Inflammatory macrophage (primary cell): ENCODE measurements at regions not wholly inside any gene's neighbourhood (a gene's known extent, or its start where the extent isn't known, plus 50 kb on each side); places are given as distances from the start of the nearest gene placed in this dataset.

ENCODE experiments used
- DNase-seq, 2 donors: peaks; one replicate each; pipeline ENCODE4 v3.0.0-alpha.2; 2020 to 2022

DNA sequence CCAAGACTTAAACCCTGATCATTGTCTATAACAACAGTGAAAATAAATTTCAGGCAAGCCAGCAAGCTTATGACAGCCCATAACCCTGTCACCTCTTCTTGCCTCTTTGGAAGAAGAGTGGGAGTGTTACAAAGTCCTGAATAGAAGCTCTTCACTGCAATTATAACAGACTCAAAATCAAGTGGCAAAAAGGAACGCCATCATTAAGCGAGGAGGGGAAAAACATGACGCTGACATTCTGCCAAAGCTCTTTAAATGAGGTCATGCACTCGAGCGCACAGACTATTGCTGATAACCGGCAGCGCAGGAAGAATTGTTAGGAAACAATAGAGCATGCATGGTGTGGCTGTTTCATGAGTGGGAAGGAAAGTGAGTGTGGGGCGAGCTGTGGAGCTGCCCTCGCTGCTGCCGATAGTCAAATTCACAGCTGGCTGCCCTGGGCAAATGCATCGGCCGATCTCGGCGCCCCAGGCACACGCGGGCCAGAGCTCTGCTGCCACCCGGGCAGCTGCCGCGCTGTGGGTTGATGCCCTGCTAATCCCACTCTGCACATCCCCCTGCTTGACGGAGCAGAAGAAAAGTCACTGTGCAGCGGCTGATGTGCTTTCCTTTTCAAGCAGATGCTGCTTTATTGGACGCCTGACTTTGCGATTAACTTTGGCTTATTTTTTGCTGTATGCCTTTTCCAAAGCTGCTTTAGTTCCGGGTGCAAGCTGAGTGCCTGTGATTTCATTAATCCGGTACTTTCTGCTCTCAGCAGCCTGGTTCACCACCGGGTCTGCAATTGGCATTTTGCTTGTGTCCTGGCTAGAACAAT lies 102.4 kb upstream of the ST6GALNAC5 start:
- DNase-seq, result no peak

DNA sequence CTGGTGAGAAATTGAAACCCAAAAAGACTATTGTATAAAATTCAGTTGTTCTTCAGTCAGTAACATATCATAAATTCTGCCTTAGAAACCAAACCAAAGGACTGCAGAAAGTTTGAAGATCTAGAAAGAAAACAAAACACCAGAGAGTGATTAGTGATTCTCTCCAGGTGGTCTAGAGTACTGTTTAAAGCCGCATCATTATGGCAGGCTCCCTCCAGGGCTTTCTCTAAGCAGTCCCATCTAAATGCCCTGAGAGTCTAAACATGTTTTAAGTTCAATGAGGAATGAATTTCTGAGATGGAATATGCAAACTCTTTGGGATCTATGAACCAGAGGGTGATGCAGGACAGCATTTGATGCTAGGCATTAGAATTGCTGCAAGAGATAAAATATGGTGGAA lies 100.9 kb upstream of the ST6GALNAC5 start:
- DNase-seq, result no peak

DNA sequence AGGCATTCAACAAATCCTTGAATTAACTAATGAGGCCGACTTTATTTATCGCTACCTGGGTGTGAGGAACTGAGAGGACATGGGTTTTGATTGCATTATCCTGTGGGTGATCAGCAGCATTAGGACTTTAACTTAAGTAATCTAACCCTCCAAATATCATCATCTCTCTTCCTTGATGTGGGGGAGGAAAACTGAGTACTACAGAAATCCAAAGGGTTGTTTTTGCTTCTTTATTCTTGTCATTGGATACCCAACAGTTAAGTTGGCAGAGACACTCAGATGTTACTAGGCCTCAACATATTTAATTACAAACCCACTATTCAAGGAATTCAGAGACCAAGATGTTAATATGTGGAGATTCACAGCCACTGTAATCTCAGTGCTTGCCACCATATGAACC lies 97.4 kb upstream of the ST6GALNAC5 start:
- DNase-seq, result no peak

DNA sequence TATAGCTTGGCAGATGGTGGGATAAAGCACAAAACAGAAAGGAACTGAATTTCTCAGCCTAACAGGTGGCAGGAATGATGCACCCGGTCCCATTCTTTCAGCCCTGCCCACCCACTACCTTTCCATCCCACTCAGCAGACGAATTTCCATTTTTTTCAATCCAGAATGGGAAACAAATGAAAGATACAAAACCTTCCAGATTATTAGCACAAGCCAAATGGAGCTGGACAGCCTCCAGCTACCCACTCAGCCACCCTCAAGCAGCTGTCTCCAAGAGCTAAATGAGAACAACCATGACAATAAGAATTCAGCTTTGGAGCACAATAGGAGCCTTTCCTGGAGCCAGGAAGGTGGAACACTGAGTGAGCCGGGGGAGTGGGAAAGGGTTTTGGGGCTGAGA lies 96.3 kb upstream of the ST6GALNAC5 start:
- DNase-seq, result no peak

GRCh38 chr1:76781447-76781846 lies 85.8 kb upstream of the ST6GALNAC5 start:
- no peak for DNase-seq

- DNase-seq, result no peak
Observed at GRCh38 chr1:76782809-76783208, 84.5 kb upstream of the ST6GALNAC5 start.

DNA sequence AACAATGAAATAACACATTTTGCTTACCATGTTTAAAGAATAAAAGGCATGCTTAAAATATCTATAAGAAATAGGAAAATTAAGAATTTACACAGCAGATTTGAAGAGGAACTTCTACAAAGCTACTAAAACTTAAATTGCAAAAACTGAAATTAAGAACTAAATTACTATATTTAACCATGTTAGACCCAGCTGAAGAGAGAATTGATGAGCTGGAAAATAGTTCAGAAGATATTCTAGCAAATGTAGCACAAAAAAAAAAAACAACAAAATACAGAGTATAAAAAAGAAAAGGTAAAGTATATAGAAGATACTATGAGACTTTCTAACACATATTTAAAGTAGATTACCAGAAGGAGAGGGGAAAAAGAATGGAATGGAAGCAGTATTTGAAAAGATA lies 82.8 kb upstream of the ST6GALNAC5 start:
- no peak for DNase-seq

DNA sequence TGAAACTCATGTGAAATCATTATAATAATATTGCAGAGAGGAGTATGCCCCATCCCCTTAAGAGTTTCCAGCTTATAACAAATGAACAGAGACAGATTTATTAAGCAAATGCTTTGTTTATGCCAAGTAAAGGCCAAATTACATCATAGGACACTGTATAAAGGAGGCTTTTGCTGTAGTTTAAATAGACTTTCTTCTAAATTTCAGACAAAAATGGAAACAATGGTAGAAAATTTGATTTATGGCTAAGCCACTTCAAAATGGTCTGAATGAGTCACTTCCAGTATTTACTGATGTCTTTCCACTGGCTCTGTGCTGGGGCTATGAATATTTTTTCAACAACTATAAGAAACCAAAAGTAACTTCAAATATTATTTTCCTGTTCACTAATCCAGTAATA lies 81.1 kb upstream of the ST6GALNAC5 start:
- no peak for DNase-seq

DNA sequence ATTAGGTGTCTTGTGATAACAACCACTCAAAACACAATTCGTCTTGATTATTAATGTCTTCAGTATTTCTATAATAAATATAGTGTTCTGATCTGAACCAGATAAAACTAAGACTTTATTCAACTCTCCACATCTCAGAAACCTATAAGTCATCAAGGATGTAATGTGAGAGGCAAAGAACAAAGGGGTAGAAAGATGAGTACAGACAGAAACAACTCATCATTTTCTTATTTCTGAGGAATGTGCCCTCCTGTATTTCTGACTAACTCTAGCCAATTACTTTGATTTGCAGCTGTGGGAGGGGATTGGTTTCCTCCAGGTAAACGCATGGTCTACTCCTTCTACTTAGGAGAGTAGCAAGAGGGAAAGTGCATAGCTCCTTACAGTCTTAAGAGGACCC lies 73.7 kb upstream of the ST6GALNAC5 start:
- DNase-seq, result no peak

GRCh38 chr1:76799700-76800099 lies 67.6 kb upstream of the ST6GALNAC5 start:
- no peak for DNase-seq

GRCh38 chr1:76802094-76802493 lies 65.2 kb upstream of the ST6GALNAC5 start:
- no peak for DNase-seq

GRCh38 chr1:76807543-76808260 lies 59.6 kb upstream of the ST6GALNAC5 start:
- DNase-seq, result no peak
